HUDEP-2 (cell line): ENCODE measurements at regions not wholly inside any gene's neighbourhood (a gene's known extent, or its start where the extent isn't known, plus 50 kb on each side); places are given as distances from the start of the nearest gene placed in this dataset.
A peak's percentile ranks its signal among the peaks of the same experiment; 100 is the strongest.

Experiments used
- DNase-seq, 76 experiments: peaks; one replicate each; lab custom pipeline; 2025; ENCODE audit not compliant: unreplicated experiment in 76 of 76; lab: John Stamatoyannopoulos, UW

GRCh38 chr16:65666132-65666941, 544.5 kb upstream of the CDH11 start:
- no peak for DNase-seq

GRCh38 chr16:65665586-65665985, 543.7 kb upstream of the CDH11 start:
- DNase-seq = no peak

DNA sequence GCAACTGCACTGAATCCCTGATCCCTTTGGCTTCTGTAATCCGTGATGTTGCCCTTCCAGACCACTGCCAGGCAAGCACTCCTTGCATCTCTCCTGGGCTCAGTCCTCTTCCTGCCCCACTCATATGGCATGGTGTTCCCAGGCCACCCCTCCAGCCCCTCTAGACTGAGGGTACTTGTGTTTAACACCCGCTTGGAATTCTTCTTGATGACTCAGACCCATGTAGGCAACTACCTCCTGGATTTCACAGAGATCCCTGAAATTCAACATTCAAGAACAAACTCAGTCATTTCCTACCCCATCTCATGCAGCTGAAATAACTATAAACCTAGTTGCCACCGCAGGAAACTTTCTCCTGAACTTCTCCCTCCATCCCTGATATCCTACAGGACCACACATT, 541.9 kb upstream of the CDH11 start:
- DNase-seq = no peak

GRCh38 chr16:65662256-65662655, 540.4 kb upstream of the CDH11 start:
- no peak for DNase-seq

DNA sequence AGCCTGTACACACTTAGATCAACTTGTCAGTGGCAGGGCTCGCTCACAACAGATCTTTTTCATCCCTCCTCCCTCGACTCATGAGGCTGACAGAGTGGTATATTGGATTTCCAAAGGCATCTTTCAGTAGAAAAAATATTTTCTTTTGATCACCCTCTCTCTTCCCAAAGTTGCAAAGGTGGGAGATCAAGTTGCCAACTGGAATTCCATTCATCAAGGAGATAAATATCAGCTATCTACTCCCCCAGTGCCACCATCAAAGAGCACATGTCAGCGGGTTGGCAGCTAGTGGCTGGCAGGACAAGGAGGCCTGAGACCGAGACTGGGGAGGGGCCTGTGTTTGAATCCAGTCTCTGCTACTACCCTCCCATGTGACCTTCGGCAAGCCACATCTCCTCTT, 539.7 kb upstream of the CDH11 start:
- DNase-seq = no peak

DNA sequence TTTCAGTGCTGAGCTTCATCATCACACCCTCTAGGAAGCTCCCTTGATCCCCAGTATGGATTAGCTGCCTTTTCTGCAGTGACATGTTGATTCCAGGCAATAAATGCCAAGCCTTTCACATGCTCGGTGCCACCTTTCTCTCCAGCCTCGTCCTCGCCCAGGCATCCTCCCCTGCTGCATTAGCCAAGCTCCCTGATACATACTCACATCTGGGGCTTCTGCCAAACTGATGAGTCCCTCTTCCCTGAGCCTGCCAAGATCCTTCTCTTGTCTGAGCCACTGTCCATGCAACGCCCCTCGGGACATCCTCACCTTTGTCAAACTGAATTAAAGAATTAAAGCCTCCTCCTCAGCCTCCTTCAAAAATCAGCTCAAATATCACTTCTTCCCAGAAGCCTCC, 538.5 kb upstream of the CDH11 start:
- DNase-seq = no peak

DNA sequence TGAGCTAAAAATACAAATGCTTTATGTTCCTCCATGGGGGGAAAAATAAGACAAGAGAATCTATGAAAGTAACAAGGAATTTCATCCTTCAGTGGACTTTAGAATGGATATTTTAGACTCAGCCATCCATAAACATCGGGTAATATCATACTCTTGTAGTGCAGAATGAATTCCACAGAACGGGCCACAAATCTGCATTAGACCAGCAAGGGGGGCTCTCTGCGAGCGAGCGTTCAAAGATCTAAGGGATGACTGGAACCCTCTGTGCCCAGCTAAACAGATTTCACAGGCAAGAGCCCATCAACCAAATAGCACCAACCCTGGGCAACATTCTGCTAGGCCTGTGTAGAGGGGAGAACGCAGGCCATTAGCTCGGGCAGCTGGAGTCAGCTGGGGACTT, 537.9 kb upstream of the CDH11 start:
- DNase-seq = no peak

DNA sequence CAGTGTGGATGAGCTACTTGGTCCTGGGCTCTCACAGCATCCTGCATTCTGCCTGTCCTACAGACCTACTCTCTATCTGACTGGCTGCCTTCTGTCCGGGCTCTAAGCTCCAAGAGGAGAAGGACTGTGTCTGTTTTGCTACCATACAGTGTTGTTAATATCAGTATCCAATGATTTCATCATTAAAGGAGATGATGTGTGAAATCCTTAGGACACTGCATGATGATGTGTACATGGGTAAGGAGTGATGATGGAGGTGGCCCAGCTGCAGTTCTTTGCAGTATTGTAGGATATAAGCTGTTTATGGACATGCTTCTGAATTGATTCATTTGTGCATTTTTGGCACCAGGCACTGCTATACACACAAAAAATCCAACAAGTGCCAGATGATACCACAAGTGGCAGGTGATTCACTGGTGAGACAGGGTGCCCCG, 536.9 kb upstream of the CDH11 start:
- DNase-seq = no peak

- no peak for DNase-seq
Measured at GRCh38 chr16:65658349-65658748, 536.5 kb upstream of the CDH11 start.

GRCh38 chr16:65657556-65657955, 535.7 kb upstream of the CDH11 start:
- no peak for DNase-seq

- DNase-seq = no peak
Measured at GRCh38 chr16:65657071-65657494, 535.2 kb upstream of the CDH11 start.

GRCh38 chr16:65655802-65656201, 533.9 kb upstream of the CDH11 start:
- no peak for DNase-seq

GRCh38 chr16:65648101-65648500, 526.2 kb upstream of the CDH11 start:
- no peak for DNase-seq

GRCh38 chr16:65644821-65645220, 523.0 kb upstream of the CDH11 start:
- no peak for DNase-seq

GRCh38 chr16:65641762-65642289, 520.0 kb upstream of the CDH11 start:
- DNase-seq = no peak

DNA sequence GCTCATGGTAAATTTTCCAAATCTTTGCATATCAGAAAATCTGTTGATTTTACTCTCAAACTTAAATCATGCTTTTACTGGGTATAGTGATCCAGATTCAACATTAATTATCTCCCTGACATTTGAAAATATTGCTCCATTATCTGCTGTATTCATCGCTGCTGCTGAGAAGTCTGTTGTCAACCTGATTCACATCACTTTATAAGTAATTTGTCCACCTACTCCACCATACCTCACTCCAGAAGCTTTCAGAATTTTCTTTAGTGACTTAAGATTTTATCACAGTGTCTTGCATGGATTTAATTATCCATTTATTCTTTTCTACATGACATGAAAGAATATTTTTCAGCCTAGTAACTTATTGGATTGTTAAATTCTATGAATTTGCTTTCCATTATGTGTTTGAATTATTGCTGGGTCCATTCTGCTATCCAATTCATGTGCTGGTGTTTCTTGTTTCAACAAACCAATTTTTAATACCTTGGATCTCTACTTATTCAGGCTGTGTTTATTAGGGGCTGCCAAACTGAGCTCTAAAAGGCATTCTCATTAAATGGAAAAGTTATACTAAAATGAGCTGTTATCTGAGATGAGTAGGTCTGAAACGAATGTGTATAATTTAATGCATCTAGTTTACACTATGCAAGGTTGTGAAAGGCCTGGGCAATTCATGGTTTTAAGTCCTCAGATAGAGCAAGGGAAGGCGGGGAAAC, 519.3 kb upstream of the CDH11 start:
- DNase-seq = no peak

DNA sequence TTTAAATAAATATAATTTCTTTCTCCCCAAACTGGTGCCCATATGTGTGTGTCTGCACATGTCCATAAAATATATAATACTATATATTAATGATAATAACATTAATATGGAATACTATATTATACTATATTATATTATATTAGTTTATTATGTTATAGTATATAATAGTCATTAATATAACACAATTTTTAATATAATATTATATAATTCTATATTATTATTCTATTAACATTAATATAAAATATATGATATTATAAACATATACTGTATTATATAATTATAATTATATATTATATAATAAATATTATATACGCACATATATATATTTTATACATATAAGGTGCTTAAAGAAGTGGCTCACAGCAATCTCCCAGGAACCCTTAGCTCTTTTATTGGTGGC, 513.0 kb upstream of the CDH11 start:
- no peak for DNase-seq

DNA sequence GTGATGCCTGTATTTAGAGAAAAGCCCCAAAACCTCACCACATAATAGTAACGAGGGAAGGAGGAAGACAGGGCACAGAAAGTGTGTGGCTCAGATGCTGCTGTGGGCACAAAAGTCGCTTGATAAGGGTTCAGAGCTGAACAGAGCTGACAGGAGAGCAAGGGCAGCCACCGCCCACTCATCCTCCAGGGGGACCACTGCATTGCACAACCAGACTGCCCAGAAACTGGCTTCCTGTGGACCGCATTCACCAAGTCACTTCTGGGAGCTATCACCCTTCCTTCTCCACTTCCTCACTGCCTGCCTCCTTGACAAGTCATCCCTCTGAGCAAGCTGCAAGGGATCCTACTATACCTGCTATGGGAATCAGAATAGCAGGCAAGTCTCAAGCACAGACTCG, 512.4 kb upstream of the CDH11 start:
- peak in 6 of 76 experiments; percentile 4 to 21 (median 14) for DNase-seq

DNA sequence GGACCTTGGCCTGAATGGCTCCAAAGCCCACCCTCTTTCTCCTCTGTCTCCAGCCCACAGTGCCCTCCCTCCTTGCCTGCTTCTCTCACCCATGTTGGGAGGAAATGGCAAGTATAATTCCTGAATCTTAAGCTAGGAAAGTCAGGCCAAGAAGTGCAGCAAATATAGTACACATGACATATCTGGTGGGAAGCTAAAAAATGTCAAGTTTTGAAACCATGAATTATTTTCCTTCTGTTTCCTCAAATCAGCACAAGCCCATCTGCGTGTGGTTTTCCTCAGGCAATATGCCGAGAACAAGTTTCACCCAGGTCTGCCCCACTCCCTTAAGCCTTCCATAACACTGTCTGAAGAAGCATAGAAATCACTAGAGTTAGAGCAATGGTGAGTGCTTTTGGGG, 502.8 kb upstream of the CDH11 start:
- DNase-seq = no peak

DNA sequence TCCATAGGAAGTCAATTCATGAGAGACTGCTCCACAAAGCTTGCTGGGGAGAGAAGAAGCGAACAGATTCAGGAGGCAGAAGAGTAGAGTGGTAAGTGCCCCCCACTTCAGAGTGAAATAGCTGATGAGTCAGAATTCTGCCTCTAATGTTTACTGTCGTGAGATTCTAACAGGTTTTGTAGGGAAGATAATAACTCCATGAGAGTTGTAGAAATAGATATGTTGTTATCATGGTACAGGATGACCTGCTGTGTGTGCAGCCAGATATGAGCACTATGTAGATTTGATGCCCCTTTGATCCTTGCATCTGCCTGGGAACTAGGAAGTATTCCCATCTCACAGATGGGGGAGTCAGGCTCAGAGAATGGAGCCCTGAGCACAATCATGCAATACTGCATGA, 502.4 kb upstream of the CDH11 start:
- peak in 1 of 76 experiments; percentile 6 for DNase-seq

GRCh38 chr16:65622871-65623270, 501.0 kb upstream of the CDH11 start:
- DNase-seq = no peak

DNA sequence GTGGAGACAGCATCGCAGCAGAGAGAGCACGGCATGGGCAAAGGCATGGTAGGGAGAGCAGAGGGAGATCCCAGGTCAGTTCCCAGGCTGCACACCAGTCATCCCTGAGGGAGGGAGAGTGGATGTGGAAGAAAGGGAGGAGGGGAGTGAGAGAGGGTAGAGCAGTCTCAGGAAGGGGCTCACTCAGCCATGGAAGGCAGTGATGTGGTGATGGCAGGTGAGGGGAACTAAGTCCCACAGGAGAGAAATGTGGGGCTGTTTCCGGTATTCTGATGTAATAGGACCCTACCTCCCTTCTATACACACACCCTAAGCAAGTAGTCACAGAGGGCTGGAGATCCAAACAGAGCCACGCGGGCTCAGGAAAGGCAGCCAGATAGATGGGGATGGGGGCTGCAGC, 500.3 kb upstream of the CDH11 start:
- no peak for DNase-seq
